Coronary artery (tissue), 2 donors: ENCODE measurements at regions not wholly inside any gene's neighbourhood (a gene's known extent, or its start where the extent isn't known, plus 50 kb on each side); places are given as distances from the start of the nearest gene placed in this dataset.

Source experiments
- DNase-seq: peaks from one replicate; pipeline ENCODE4 v3.0.0-alpha.2; 2017; ENCODE audit warnings: low spot score
- H3K27ac ChIP-seq, 2 donors: fragments of 200-600 bp; sonication (generic); one replicate each; pipeline ENCODE4 v1.5.1; 2016 to 2019
- H3K4me3 ChIP-seq: fragments of 200-600 bp; sonication (generic); 2 replicates; pipeline ENCODE4 v1.5.1; 2016; ENCODE audit warnings: mild to moderate bottlenecking, moderate library complexity
- TF ChIP-seq, protein P1 (sequence below): fragments of 200-600 bp; sonication (generic); IDR thresholded peaks from one replicate; pipeline ENCODE4 v1.5.1; 2019; ENCODE audit warnings: antibody characterized with exemption

DNA sequence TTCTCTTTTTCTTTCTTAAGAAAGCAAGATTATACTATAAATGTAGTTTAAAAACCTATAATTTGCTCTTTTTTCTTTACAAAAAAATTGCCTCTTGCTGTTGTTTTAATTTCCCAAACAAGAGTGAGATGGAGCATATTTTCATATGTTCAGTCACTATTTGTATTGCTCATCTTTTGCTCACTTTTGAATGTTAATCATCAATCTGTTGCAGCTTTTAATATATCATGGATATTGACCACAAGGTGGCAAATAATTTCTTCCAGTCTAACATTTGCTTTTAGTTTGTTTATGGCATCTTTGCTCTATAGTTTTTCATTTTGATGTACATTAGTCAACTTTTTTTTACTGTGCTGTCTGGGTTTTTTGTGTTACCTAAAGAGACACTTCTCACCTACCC is 112.6 kb upstream of the THRB start:
- Histone ChIP-seq H3K27ac (no peak overlapping the region), H3K4me3 (no peak overlapping the region)
- TF ChIP-seq, protein P1, sequence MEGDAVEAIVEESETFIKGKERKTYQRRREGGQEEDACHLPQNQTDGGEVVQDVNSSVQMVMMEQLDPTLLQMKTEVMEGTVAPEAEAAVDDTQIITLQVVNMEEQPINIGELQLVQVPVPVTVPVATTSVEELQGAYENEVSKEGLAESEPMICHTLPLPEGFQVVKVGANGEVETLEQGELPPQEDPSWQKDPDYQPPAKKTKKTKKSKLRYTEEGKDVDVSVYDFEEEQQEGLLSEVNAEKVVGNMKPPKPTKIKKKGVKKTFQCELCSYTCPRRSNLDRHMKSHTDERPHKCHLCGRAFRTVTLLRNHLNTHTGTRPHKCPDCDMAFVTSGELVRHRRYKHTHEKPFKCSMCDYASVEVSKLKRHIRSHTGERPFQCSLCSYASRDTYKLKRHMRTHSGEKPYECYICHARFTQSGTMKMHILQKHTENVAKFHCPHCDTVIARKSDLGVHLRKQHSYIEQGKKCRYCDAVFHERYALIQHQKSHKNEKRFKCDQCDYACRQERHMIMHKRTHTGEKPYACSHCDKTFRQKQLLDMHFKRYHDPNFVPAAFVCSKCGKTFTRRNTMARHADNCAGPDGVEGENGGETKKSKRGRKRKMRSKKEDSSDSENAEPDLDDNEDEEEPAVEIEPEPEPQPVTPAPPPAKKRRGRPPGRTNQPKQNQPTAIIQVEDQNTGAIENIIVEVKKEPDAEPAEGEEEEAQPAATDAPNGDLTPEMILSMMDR: no peak
- DNase-seq: no peak

DNA sequence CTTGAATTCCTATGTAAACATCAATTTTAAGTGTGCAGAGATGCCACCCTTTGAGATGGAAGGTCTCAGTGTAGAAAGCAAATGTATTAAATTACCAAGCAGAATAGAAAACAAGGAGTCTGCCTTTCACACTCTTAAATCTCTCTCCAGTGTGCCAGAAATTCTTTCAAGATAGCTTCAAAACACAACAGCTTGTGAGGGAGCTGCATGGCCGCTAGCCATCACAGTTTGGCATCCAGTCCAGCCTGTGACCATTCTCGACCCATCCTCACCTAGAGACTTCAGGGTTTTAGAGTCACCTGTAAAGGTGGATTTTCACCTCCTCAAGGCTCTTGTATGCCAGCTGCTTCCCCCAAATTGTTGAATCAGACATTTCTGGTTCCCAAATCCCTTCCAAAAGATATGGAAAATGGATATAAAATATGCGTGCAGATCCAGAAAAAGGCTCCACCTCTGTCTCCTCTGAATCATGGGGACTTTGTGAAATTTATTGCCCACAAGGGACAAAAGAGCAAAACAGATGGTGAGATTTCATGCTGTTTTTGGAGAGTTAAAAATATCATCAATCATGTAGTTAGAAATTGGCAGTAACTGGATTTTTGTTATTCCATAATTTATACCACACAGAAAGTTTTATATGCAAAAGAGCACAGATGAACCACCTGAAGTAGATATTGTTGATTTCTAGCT is 114.2 kb upstream of the THRB start:
- no peak for DNase-seq
- TF ChIP-seq, protein P1: no peak
- H3K4me3 ChIP-seq: no peak overlapping the region
- H3K27ac ChIP-seq: no peak overlapping the region

DNA sequence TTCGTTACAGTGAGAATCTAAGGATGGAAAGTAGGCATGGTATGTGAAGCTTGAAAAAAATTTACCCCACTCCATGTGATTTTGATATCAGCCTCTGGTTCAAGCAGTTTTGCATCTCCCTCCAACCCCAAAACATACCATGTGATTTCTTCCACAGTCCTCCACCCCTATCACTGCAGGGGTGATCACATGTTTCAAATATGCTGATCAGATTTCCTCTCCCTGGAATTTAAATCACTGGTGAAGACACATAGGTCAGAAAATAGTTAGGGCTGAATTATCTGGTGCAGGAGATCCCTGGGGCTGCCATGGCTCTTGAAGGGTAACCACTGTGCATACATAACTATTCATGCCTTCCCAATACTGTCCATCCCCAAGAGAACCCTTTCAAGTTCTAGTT is 119.7 kb upstream of the THRB start:
- DNase-seq: no peak
- TF ChIP-seq, protein P1: no peak
- Histone ChIP-seq H3K4me3 (no peak overlapping the region), H3K27ac (no peak overlapping the region)

DNA sequence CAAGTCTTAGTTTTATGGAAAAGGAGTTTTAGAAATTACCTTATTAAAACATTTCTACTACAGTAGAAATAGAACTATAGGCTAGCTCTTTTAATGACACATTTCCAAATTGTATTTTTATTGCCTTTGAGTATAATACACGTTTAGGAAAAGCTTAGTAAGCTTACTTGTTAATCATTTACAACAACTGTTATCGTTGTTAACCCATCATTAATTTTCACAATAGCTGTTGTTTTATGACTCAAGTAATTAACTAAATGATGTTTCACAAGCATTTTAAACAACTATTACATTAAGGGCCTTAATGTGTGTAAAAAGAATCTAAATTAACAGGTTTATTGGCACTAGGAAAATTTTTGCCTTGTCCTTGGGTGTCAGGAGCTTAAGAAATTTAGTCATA is 120.5 kb upstream of the THRB start:
- Histone ChIP-seq H3K27ac (no peak overlapping the region), H3K4me3 (no peak overlapping the region)
- TF ChIP-seq, protein P1: no peak
- DNase-seq: no peak

DNA sequence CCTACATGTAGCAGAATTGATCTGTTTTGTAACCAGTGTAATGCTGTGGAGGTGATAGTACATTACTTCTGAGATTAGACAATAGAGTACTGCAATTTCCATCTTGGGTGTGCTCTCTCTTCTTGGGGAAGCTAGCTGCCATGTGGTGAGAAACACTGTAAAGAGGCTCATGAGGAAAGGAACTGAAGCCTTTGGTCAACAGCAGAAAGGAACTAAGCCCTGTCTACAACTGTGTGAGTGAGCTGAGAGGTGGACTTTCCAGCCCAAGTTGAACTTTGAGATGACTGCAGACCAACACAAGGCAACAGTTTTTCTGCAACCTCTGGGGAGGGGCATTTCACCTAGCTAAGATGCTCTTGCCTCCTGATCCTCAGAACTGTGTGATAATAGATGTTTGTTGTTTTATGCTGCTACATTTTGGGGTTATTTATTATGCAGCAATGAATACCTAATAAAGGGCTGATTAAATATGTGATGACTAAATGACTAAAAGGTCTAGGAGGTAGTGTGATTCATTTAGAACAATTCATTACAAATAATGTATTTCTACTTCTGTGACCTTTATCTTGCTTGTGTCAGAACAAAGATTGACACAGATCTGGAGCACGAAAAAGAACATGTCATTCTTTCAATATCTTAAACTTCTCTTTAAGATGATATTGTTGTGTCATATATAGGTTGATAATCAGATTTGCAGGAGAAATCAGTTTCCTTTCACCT is 121.6 kb upstream of the THRB start:
- H3K27ac ChIP-seq: no peak overlapping the region
- no peak for DNase-seq
- TF ChIP-seq, protein P1: no peak
- H3K4me3 ChIP-seq: no peak overlapping the region

DNA sequence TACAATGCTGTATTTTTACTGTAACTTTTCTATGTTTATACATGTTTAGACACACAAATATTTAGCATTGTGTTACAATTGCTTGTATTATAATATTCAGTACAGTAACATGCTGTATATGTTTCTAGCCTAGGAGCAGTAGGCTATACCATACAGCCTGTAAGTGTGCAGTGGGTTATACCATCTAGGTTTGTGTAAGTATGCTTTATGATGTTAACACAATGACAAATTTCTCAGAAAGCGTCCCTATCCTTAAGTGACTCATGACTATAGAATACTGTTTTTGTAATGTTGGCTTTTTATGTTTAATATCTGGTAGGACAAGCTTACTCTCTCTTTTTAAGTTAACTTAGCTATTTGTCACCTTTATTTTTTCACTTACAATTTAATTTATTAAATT is 127.5 kb upstream of the THRB start:
- DNase-seq: no peak
- Histone ChIP-seq H3K27ac (no peak overlapping the region), H3K4me3 (no peak overlapping the region)
- TF ChIP-seq, protein P1: no peak

DNA sequence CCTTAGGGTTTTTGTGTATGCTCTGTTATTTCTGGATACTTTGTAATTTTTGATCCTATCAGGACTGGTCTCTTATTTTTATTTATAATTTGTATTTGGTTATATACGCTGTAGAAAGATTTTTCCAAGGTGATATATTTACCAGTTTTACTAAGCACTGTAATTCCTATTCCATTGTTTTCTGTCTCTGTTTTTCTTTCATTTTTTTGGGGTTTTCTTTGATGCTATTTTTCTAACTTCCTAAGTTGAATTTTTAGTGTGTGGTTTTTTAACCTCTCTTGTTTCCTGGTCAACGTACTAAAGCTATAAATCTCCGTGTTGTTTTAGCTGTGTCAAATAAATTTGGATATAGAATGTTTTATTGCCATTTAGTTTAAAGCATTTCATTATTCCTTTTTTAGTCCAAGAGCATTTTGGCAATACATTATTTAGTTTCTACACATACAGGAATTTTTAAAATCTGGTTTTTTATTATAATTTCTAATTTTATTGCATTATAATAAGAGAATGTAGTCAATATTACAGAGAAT is 128.1 kb upstream of the THRB start:
- DNase-seq: no peak

More for the DNA sequence above, 128.1 kb upstream of the THRB start:
- no peak overlapping the region for H3K4me3 ChIP-seq
- H3K27ac ChIP-seq: no peak overlapping the region
- TF ChIP-seq, protein P1: no peak
